B cell (primary cell): ENCODE measurements at regions not wholly inside any gene's neighbourhood (a gene's known extent, or its start where the extent isn't known, plus 50 kb on each side); places are given as distances from the start of the nearest gene placed in this dataset.

ENCODE experiments used
- ATAC-seq: fragments of 200-7000 bp; cut with Tn5 transposase; one replicate; pipeline ENCODE4 v1.10.0; 2021; ENCODE audit warnings: low read depth, mild to moderate bottlenecking, moderate number of reproducible peaks, moderate library complexity
- CTCF ChIA-PET: fragments of 350-600 bp; sonication (Branson Sonifier 250); formaldehyde crosslinking; loops from one replicate; lab custom pipeline; 2021; ENCODE audit warnings: antibody characterized with exemption, inconsistent platforms; lab: Charles Lee
- POLR2A ChIA-PET: fragments of 350-600 bp; sonication (Branson Sonifier 250); formaldehyde crosslinking; loops from one replicate; lab custom pipeline; 2021; ENCODE audit warnings: antibody characterized with exemption; lab: Charles Lee
- DNase-seq: peaks from one replicate; pipeline ENCODE4 v3.0.0; 2013
- H2AFZ ChIP-seq: 2 replicates; pipeline ENCODE4 v1.6.1; 2012; ENCODE audit warnings: mild to moderate bottlenecking, low read depth, low read length; ENCODE audit not compliant: insufficient read depth, poor library complexity, severe bottlenecking
- H3K27ac ChIP-seq, 2 donors: 1 replicate in 1 of 2; 2 replicates in 1 of 2; pipeline ENCODE4 v1.5.1; 2012 to 2013; ENCODE audit warnings: low read length in 2 of 2, mild to moderate bottlenecking in 2 of 2, moderate library complexity in 1 of 2
- H3K27me3 ChIP-seq, 4 experiments: fragments of 200-600 bp in 1 of 4; sonication (generic) in 1 of 4; replicated peaks in 1 of 4; 1 replicate in 2 of 4; 2 replicates in 2 of 4; pipeline versions ENCODE4 v1.6.1 to v1.7.0; 2013 to 2016; ENCODE audit warnings: low read length in 3 of 4, mild to moderate bottlenecking in 2 of 4, mixed read lengths in 1 of 4, moderate library complexity in 1 of 4; ENCODE audit not compliant: insufficient read depth in 4 of 4, control insufficient read depth in 3 of 4; ENCODE audit errors: control extremely low read depth in 1 of 4
- H3K36me3 ChIP-seq, 2 experiments: replicated peaks in 1 of 2; 1 replicate in 1 of 2; 2 replicates in 1 of 2; pipeline versions ENCODE4 v1.6.1 to v1.7.1; 2013; ENCODE audit warnings: low read length in 1 of 2; ENCODE audit not compliant: insufficient read depth in 2 of 2, control insufficient read depth in 1 of 2; ENCODE audit errors: control extremely low read depth in 1 of 2, extremely low read depth in 1 of 2
- H3K4me1 ChIP-seq, 2 donors: fragments of 200-600 bp in 1 of 2; sonication (generic) in 1 of 2; 1 replicate in 1 of 2; 2 replicates in 1 of 2; pipeline versions ENCODE4 v1.5.1 to v1.6.1; 2013 to 2017; ENCODE audit warnings: low read length in 2 of 2; ENCODE audit not compliant: control insufficient read depth in 2 of 2, insufficient read depth in 2 of 2
- H3K4me2 ChIP-seq: replicated peaks from 2 replicates; pipeline ENCODE3; 2012; ENCODE audit warnings: mild to moderate bottlenecking, low read depth, low read length; ENCODE audit not compliant: poor library complexity, severe bottlenecking
- H3K4me3 ChIP-seq, 5 experiments: fragments of 200-600 bp in 1 of 5; sonication (generic) in 1 of 5; 1 replicate in 3 of 5; 2 replicates in 2 of 5; pipeline versions ENCODE4 v1.5.1 to v1.7.0; 2011 to 2016; ENCODE audit warnings: low read length in 4 of 5, mild to moderate bottlenecking in 4 of 5, low read depth in 2 of 5, control low read depth in 1 of 5, moderate library complexity in 1 of 5; ENCODE audit not compliant: insufficient read depth in 1 of 5; ENCODE audit errors: control extremely low read depth in 1 of 5, extremely low read depth in 1 of 5
- H3K79me2 ChIP-seq: fragments of 200-600 bp; sonication (generic); one replicate; pipeline ENCODE4 v1.6.0; 2016; ENCODE audit warnings: low read length; ENCODE audit not compliant: control insufficient read depth, insufficient read depth
- H3K9ac ChIP-seq: fragments of 200-600 bp; sonication (generic); 2 replicates; pipeline ENCODE4 v1.6.1; 2017; ENCODE audit warnings: mild to moderate bottlenecking, low read length, moderate library complexity
- H3K9me3 ChIP-seq, 3 donors: one replicate each; pipeline versions ENCODE4 v1.6.1 to v1.7.1; 2013; ENCODE audit warnings: low read length in 2 of 3; ENCODE audit not compliant: control insufficient read depth in 2 of 3, insufficient read depth in 1 of 3; ENCODE audit errors: control extremely low read depth in 1 of 3
- H4K20me1 ChIP-seq: 2 replicates; pipeline ENCODE4 v1.6.0; 2012; ENCODE audit warnings: mild to moderate bottlenecking, low read length; ENCODE audit not compliant: insufficient read depth, control insufficient read depth, poor library complexity, severe bottlenecking
- H3K27ac Mint-ChIP-seq: one replicate; pipeline ENCODE4 v1.8.0; 2021; ENCODE audit warnings: mixed read lengths
- H3K27me3 Mint-ChIP-seq: one replicate; pipeline ENCODE4 v1.8.0; 2021; ENCODE audit warnings: mixed read lengths
- H3K4me1 Mint-ChIP-seq: one replicate; pipeline ENCODE4 v1.8.0; 2021; ENCODE audit warnings: mixed read lengths
- H3K4me3 Mint-ChIP-seq: one replicate; pipeline ENCODE4 v1.8.0; 2021; ENCODE audit warnings: mixed read lengths
- H3K9me3 Mint-ChIP-seq: one replicate; pipeline ENCODE4 v1.8.0; 2022; ENCODE audit warnings: mixed read lengths; ENCODE audit not compliant: insufficient read depth
- CTCF ChIP-seq: fragments of 200-600 bp; IDR thresholded peaks from one replicate; pipeline ENCODE4 v1.8.0; 2022; ENCODE audit warnings: antibody characterized with exemption, mild to moderate bottlenecking
- EZH2 ChIP-seq: IDR thresholded peaks from 2 replicates; pipeline ENCODE4 v1.6.1; 2012; ENCODE audit warnings: borderline replicate concordance, low read depth, mild to moderate bottlenecking, moderate library complexity, low read length; ENCODE audit not compliant: insufficient read depth, poor library complexity, severe bottlenecking
- WGBS: methylation state at CpG from one replicate; pipeline ENCODE4 v1.1.5; 2013; ENCODE audit warnings: missing lambda C conversion rate; ENCODE audit not compliant: insufficient coverage; 5-methylcytosine and 5-hydroxymethylcytosine counted together
- intact Hi-C: fragments of 100-400 bp; cut with micrococcal nuclease; formaldehyde crosslinking; loops from one replicate; pipeline ENCODE4 v1.10.0; 2022

- H3K4me1 Mint-ChIP-seq, result no peaks in the 10 kb centered on the region
- no peak overlapping the region for H3K27ac Mint-ChIP-seq
- CTCF ChIA-PET, result no interaction called here
- intact Hi-C loops, result no loop called here
- H3K4me3 Mint-ChIP-seq, result no peak overlapping the region
- Histone ChIP-seq H3K4me1 (no peaks in the 10 kb centered on the region), H3K4me2 (no peak overlapping the region), H3K27me3 (no peaks in the 10 kb centered on the region), H2AFZ (no peak overlapping the region), H4K20me1 (no peaks in the 10 kb centered on the region), H3K79me2 (no peaks in the 10 kb centered on the region), H3K36me3 (no peaks in the 10 kb centered on the region), H3K9me3 (no peaks in the 10 kb centered on the region), H3K9ac (no peak overlapping the region), H3K27ac (no peak overlapping the region), H3K4me3 (no peak overlapping the region)
- ATAC-seq, result no peak
- no CpG with 5 or more reads among the region's 2 CpGs for WGBS
- POLR2A ChIA-PET, result no interaction called here
- H3K27me3 Mint-ChIP-seq, result no peaks in the 10 kb centered on the region
- DNase-seq, result no peak
- H3K9me3 Mint-ChIP-seq, result peaks cover 4% of the 10 kb centered on the region
- no peak for TF ChIP-seq EZH2
- TF ChIP-seq CTCF, result no peak
Measured at GRCh38 chr4:57632564-57632963, 522.4 kb upstream of the IGFBP7 start.

GRCh38 chr4:57631147-57631546, 521.0 kb upstream of the IGFBP7 start:
- Mint-ChIP-seq H3K9me3 (peaks cover 8% of the 10 kb centered on the region), H3K4me1 (no peaks in the 10 kb centered on the region), H3K27me3 (no peaks in the 10 kb centered on the region), H3K27ac (no peak overlapping the region), H3K4me3 (no peak overlapping the region)
- no peak overlapping the region for H3K4me2 ChIP-seq
- H2AFZ ChIP-seq, result no peak overlapping the region
- H4K20me1 ChIP-seq, result no peaks in the 10 kb centered on the region
- H3K4me1 ChIP-seq, result no peaks in the 10 kb centered on the region
- intact Hi-C loops, result no loop called here
- no peaks in the 10 kb centered on the region for H3K27me3 ChIP-seq
- no peaks in the 10 kb centered on the region for H3K79me2 ChIP-seq
- POLR2A ChIA-PET, result no interaction called here
- H3K9ac ChIP-seq, result no peak overlapping the region
- no peak for DNase-seq
- no peak overlapping the region for H3K27ac ChIP-seq
- H3K4me3 ChIP-seq, result no peak overlapping the region
- ATAC-seq, result no peak
- no peaks in the 10 kb centered on the region for H3K9me3 ChIP-seq
- 88% methylated on average over 3 of the region's 4 CpGs for WGBS
- CTCF ChIA-PET, result no interaction called here
- H3K36me3 ChIP-seq, result no peaks in the 10 kb centered on the region
- no peak for TF ChIP-seq EZH2
- no peak for TF ChIP-seq CTCF
